HG02973 (cell line): ENCODE measurements at regions not wholly inside any gene's neighbourhood (a gene's known extent, or its start where the extent isn't known, plus 50 kb on each side); places are given as distances from the start of the nearest gene placed in this dataset.
"Not testable (repeated sequence)": the region's sequence is repeated elsewhere in the genome, so short reads cannot be mapped to it uniquely, and the experiment has no call there.

Experiments
- ATAC-seq: cut with Tn5 transposase; IDR thresholded peaks from one replicate; pipeline ENCODE4 v1.9.1; 2021; ENCODE audit warnings: moderate library complexity; ENCODE audit not compliant: unreplicated experiment

GRCh38 chr4:126468144-126468543, 1153.4 kb downstream of the FAT4 start:
- no peak for ATAC-seq

GRCh38 chr4:126470862-126471261, 1156.1 kb downstream of the FAT4 start:
- ATAC-seq: no peak

- ATAC-seq: no peak
These were observed 1157.0 kb upstream of the INTU start for GRCh38 chr4:126475730-126476129.

GRCh38 chr4:126479709-126480108, 1153.0 kb upstream of the INTU start:
- no peak for ATAC-seq

- no peak for ATAC-seq
These were observed 1150.4 kb upstream of the INTU start for GRCh38 chr4:126482311-126482710.

GRCh38 chr4:126486377-126486776, 1146.4 kb upstream of the INTU start:
- ATAC-seq: no peak

GRCh38 chr4:126489826-126490463, 1142.8 kb upstream of the INTU start:
- no peak for ATAC-seq

- ATAC-seq: no peak
These were observed 1137.5 kb upstream of the INTU start for GRCh38 chr4:126495163-126495752.

- no peak for ATAC-seq
These were observed 1119.8 kb upstream of the INTU start for GRCh38 chr4:126512979-126513378.

- ATAC-seq: no peak
These were observed 1119.2 kb upstream of the INTU start for GRCh38 chr4:126513596-126513995.

- no peak for ATAC-seq
These were observed 1112.0 kb upstream of the INTU start for GRCh38 chr4:126520731-126521130.

- not testable (repeated sequence) for ATAC-seq
These were observed 1107.4 kb upstream of the INTU start for GRCh38 chr4:126525400-126525799.

GRCh38 chr4:126526335-126526734, 1106.4 kb upstream of the INTU start:
- ATAC-seq: no peak

GRCh38 chr4:126529997-126530396, 1102.8 kb upstream of the INTU start:
- no peak for ATAC-seq

- ATAC-seq: no peak
These were observed 1101.7 kb upstream of the INTU start for GRCh38 chr4:126530996-126531585.

GRCh38 chr4:126532527-126532926, 1100.2 kb upstream of the INTU start:
- no peak for ATAC-seq

GRCh38 chr4:126533146-126533805, 1099.5 kb upstream of the INTU start:
- ATAC-seq: no peak

GRCh38 chr4:126539771-126540170, 1093.0 kb upstream of the INTU start:
- no peak for ATAC-seq

- ATAC-seq: no peak
These were observed 1090.9 kb upstream of the INTU start for GRCh38 chr4:126541820-126542219.

GRCh38 chr4:126544276-126544675, 1088.5 kb upstream of the INTU start:
- no peak for ATAC-seq

GRCh38 chr4:126546197-126546596, 1086.6 kb upstream of the INTU start:
- ATAC-seq: not testable (repeated sequence)

- ATAC-seq: no peak
These were observed 1085.4 kb upstream of the INTU start for GRCh38 chr4:126547352-126547751.
